ENCODE measurements at regions not wholly inside any gene's neighbourhood (a gene's known extent, or its start where the extent isn't known, plus 50 kb on each side); places are given as distances from the start of the nearest gene placed in this dataset.

DNA sequence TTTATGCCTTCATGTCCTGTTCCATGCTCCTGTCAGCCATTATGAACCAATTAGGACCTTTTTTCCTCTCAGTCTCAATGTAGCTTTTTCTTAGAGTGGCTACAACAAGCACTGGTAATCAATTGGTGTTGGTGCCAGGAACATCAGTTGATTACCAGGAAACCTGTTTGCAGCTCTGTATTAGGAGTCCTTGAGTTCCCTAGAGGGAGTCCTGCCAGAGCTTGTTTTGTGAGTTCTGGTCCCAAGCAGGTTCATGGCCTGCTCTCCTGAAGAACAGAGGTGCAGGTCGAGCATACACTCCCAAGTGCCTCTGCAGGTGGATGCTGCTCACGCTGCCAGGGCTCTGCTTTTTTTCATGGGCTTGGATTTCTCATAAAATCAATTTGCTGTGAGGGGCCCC, 137.9 kb upstream of the PRR23C start:
- in situ Hi-C loops (cut with MboI), result no loop called here
- 0% methylated on average over 2 of the region's 2 CpGs for WGBS (ENCODE audit: insufficient coverage, insufficient replicate concordance, low lambda C conversion rate, missing lambda C conversion rate)
- Histone ChIP-seq H3K79me2 (ENCODE audit: control insufficient read depth, insufficient read depth, low read length) (no peaks in the 10 kb centered on the region), H2AFZ (ENCODE audit: control insufficient read depth, low read depth, low read length) (no peak overlapping the region), H4K20me1 (ENCODE audit: control insufficient read depth, insufficient read depth) (no peaks in the 10 kb centered on the region), H3K27me3 (replicated peaks in 1 of 2; ENCODE audit: control insufficient read depth in 2 of 2, insufficient read depth in 2 of 2, low read length in 1 of 2) (no peaks in the 10 kb centered on the region), H3K9ac (ENCODE audit: control insufficient read depth, insufficient read depth, low read length) (no peak overlapping the region), H3K4me2 (ENCODE audit: control insufficient read depth, insufficient read depth) (no peak overlapping the region), H3K9me3 (replicated peaks; ENCODE audit: control insufficient read depth, insufficient read depth, low read length) (peaks cover 3% of the 10 kb centered on the region; the same call in 2 of the 3 replicates), H3K4me3 (no peak overlapping the region), H3K4me1 (ENCODE audit: control insufficient read depth, insufficient read depth, low read length) (no peaks in the 10 kb centered on the region), H3K36me3 (ENCODE audit: control insufficient read depth in 2 of 2, insufficient read depth in 2 of 2, low read length in 1 of 2) (no peaks in the 10 kb centered on the region), H3K27ac (ENCODE audit: control insufficient read depth, insufficient read depth) (no peak overlapping the region)
- CTCF ChIA-PET, result no interaction called here
- DNase-seq (ENCODE audit: low read depth, low spot score), result no peak
- ATAC-seq, result no peak
- POLR2A ChIA-PET, result no interaction called here
- SMC1A ChIA-PET (ENCODE audit: uncharacterized antibody, unreplicated experiment), result interaction anchor here (0.7 kb wide), 1 partner anchor 18 kb away, joined by 3 read pairs; no protein-coding TSS in a partner anchor
- no peak for FAIRE-seq
- TF ChIP-seq, protein P1, sequence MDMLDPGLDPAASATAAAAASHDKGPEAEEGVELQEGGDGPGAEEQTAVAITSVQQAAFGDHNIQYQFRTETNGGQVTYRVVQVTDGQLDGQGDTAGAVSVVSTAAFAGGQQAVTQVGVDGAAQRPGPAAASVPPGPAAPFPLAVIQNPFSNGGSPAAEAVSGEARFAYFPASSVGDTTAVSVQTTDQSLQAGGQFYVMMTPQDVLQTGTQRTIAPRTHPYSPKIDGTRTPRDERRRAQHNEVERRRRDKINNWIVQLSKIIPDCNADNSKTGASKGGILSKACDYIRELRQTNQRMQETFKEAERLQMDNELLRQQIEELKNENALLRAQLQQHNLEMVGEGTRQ (IDR thresholded peaks at IDR 0.05; ENCODE audit: borderline replicate concordance, low read depth, low read length), result no peak
- TF ChIP-seq NFXL1 (IDR thresholded peaks at IDR 0.05; ENCODE audit: borderline replicate concordance) (no peak), CHD2 (IDR thresholded peaks at IDR 0.05; ENCODE audit: borderline replicate concordance, low read depth, low read length) (no peak), SMARCA5 (IDR thresholded peaks at IDR 0.05) (no peak), BRCA1 (IDR thresholded peaks at IDR 0.05; ENCODE audit: low read depth, low read length) (no peak), CHD1 (IDR thresholded peaks at IDR 0.05; ENCODE audit: low read depth, low read length) (no peak), KAT2A (conservative IDR thresholded peaks at IDR 0.05; ENCODE audit: control insufficient read depth, low read depth, low read length) (no peak), MYB (IDR thresholded peaks at IDR 0.05; ENCODE audit: borderline replicate concordance, low read depth, low read length) (no peak), ZNF274 (IDR thresholded peaks at IDR 0.05; ENCODE audit: insufficient read depth, insufficient read length) (no peak), EP300 (IDR thresholded peaks at IDR 0.05; ENCODE audit: borderline replicate concordance in 1 of 2, control insufficient read depth in 1 of 2, low read depth in 2 of 2, low read length in 2 of 2) (no peak), GATAD2B (conservative IDR thresholded peaks at IDR 0.05; ENCODE audit: low read depth) (no peak)
- TF ChIP-seq, protein P2, sequence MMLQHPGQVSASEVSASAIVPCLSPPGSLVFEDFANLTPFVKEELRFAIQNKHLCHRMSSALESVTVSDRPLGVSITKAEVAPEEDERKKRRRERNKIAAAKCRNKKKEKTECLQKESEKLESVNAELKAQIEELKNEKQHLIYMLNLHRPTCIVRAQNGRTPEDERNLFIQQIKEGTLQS (IDR thresholded peaks at IDR 0.05; ENCODE audit: borderline replicate concordance, extremely low read depth, low read depth, low read length), result no peak
- TF ChIP-seq, protein P3, sequence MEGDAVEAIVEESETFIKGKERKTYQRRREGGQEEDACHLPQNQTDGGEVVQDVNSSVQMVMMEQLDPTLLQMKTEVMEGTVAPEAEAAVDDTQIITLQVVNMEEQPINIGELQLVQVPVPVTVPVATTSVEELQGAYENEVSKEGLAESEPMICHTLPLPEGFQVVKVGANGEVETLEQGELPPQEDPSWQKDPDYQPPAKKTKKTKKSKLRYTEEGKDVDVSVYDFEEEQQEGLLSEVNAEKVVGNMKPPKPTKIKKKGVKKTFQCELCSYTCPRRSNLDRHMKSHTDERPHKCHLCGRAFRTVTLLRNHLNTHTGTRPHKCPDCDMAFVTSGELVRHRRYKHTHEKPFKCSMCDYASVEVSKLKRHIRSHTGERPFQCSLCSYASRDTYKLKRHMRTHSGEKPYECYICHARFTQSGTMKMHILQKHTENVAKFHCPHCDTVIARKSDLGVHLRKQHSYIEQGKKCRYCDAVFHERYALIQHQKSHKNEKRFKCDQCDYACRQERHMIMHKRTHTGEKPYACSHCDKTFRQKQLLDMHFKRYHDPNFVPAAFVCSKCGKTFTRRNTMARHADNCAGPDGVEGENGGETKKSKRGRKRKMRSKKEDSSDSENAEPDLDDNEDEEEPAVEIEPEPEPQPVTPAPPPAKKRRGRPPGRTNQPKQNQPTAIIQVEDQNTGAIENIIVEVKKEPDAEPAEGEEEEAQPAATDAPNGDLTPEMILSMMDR (IDR thresholded peaks at IDR 0.05 in 2 of 3, conservative IDR thresholded peaks at IDR 0.05 in 1 of 3; ENCODE audit: control insufficient read depth in 2 of 3, extremely low read depth in 1 of 3, insufficient read depth in 1 of 3, low read depth in 3 of 3, low read length in 3 of 3), result no peak
- TF ChIP-seq, protein P4, sequence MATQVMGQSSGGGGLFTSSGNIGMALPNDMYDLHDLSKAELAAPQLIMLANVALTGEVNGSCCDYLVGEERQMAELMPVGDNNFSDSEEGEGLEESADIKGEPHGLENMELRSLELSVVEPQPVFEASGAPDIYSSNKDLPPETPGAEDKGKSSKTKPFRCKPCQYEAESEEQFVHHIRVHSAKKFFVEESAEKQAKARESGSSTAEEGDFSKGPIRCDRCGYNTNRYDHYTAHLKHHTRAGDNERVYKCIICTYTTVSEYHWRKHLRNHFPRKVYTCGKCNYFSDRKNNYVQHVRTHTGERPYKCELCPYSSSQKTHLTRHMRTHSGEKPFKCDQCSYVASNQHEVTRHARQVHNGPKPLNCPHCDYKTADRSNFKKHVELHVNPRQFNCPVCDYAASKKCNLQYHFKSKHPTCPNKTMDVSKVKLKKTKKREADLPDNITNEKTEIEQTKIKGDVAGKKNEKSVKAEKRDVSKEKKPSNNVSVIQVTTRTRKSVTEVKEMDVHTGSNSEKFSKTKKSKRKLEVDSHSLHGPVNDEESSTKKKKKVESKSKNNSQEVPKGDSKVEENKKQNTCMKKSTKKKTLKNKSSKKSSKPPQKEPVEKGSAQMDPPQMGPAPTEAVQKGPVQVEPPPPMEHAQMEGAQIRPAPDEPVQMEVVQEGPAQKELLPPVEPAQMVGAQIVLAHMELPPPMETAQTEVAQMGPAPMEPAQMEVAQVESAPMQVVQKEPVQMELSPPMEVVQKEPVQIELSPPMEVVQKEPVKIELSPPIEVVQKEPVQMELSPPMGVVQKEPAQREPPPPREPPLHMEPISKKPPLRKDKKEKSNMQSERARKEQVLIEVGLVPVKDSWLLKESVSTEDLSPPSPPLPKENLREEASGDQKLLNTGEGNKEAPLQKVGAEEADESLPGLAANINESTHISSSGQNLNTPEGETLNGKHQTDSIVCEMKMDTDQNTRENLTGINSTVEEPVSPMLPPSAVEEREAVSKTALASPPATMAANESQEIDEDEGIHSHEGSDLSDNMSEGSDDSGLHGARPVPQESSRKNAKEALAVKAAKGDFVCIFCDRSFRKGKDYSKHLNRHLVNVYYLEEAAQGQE (IDR thresholded peaks at IDR 0.05; ENCODE audit: low read depth, low read length), result no peak
- intact Hi-C loops (cut with micrococcal nuclease; ENCODE audit: unreplicated experiment), result no loop called here
- RAD21 ChIA-PET (ENCODE audit: unreplicated experiment), result no interaction called here
- no TSS peak for BruUV-seq (replicated peaks)

All from GM12878 (cell line).